Caco-2 (cell line): ENCODE measurements at regions not wholly inside any gene's neighbourhood (a gene's known extent, or its start where the extent isn't known, plus 50 kb on each side); places are given as distances from the start of the nearest gene placed in this dataset.
A peak's percentile ranks its signal among the peaks of the same experiment; 100 is the strongest.

ENCODE experiments used
- BruUV-seq: library from RNA; stranded (reverse); fragments of 400-500 nt; replicated peaks from 2 replicates; lab custom pipeline; 2021; lab: Mats Ljungman, UMichigan
- CTCF ChIA-PET: fragments of 300-600 bp; sonication (Branson Sonifier 250); formaldehyde crosslinking; loops from one replicate; lab custom pipeline; 2022; ENCODE audit warnings: antibody characterized with exemption; lab: Charles Lee
- POLR2A ChIA-PET: fragments of 300-600 bp; sonication (Branson Sonifier 250); formaldehyde crosslinking; loops from one replicate; lab custom pipeline; 2022; ENCODE audit warnings: antibody characterized with exemption; lab: Charles Lee
- DNase-seq, 2 experiments: peaks; one replicate each; pipeline versions ENCODE4 v3.0.0 to v3.0.0-alpha.2; 2020 to 2022
- H3K27me3 ChIP-seq: replicated peaks from 2 replicates; pipeline ENCODE4 v1.6.0; 2011; ENCODE audit warnings: low read length; ENCODE audit not compliant: control insufficient read depth, insufficient read depth
- H3K36me3 ChIP-seq: 2 replicates; pipeline ENCODE4 v1.5.1; 2011; ENCODE audit warnings: low read length; ENCODE audit not compliant: control insufficient read depth, insufficient read depth
- H3K4me1 ChIP-seq: fragments of 250-450 bp; sonication (Bioruptor Pico); 2 replicates; pipeline ENCODE4 v1.5.1; 2020; ENCODE audit warnings: mild to moderate bottlenecking
- H3K4me3 ChIP-seq: 2 replicates; pipeline ENCODE4 v1.5.1; 2011; ENCODE audit warnings: low read depth, mild to moderate bottlenecking, control low read depth, low read length
- H3K9me3 ChIP-seq: fragments of 250-450 bp; sonication (Bioruptor Pico); 2 replicates; pipeline ENCODE4 v1.5.1; 2020; ENCODE audit warnings: mild to moderate bottlenecking, moderate library complexity
- H3K27ac Mint-ChIP-seq: one replicate; pipeline ENCODE4 v1.8.0; 2022; ENCODE audit warnings: mixed read lengths; ENCODE audit not compliant: unreplicated experiment
- H3K27me3 Mint-ChIP-seq: one replicate; pipeline ENCODE4 v1.8.0; 2022; ENCODE audit warnings: mixed read lengths; ENCODE audit not compliant: insufficient read depth, unreplicated experiment
- H3K36me3 Mint-ChIP-seq: one replicate; pipeline ENCODE4 v1.8.0; 2022; ENCODE audit warnings: mild to moderate bottlenecking, mixed read lengths; ENCODE audit not compliant: insufficient read depth, unreplicated experiment
- H3K4me1 Mint-ChIP-seq: one replicate; pipeline ENCODE4 v1.8.0; 2022; ENCODE audit warnings: low read depth, mixed read lengths; ENCODE audit not compliant: unreplicated experiment
- H3K4me3 Mint-ChIP-seq: one replicate; pipeline ENCODE4 v1.8.0; 2022; ENCODE audit warnings: mild to moderate bottlenecking, moderate library complexity, mixed read lengths; ENCODE audit not compliant: unreplicated experiment
- H3K9me3 Mint-ChIP-seq: one replicate; pipeline ENCODE4 v1.8.0; 2022; ENCODE audit warnings: mixed read lengths; ENCODE audit not compliant: unreplicated experiment
- CTCF ChIP-seq, 2 experiments: fragments of 200-600 bp in 1 of 2; IDR thresholded peaks; 1 replicate in 1 of 2; 2 replicates in 1 of 2; pipeline versions ENCODE4 v1.5.1 to v1.8.0; 2011 to 2022; ENCODE audit warnings: antibody characterized with exemption in 1 of 2, control low read depth in 1 of 2, inconsistent platforms in 1 of 2, low read depth in 1 of 2, low read length in 1 of 2, mild to moderate bottlenecking in 1 of 2, moderate library complexity in 1 of 2; ENCODE audit not compliant: insufficient read depth in 1 of 2, severe bottlenecking in 1 of 2, unreplicated experiment in 1 of 2
- intact Hi-C: fragments of 100-400 bp; cut with micrococcal nuclease; formaldehyde crosslinking; loops from one replicate; pipeline ENCODE4 v1.10.0; 2022; ENCODE audit not compliant: unreplicated experiment

DNA sequence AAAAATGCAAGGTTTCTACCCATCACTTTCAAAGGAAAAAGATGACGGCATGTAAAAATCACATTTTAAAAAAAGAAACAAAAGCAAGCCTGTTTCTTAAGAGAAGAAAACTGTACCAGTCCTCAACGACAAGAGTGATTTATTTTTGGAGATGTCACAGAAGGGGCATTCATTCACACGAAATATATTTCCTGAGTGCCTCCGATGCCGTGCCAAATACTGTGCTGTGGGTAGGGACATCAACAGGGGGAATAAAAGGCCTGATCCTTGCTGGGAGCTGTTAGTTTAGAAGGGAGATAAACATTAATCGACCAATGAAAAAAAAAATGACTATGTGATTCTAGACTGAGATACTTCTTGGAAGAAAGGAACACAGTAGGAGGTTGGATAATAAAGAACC lies 297.5 kb upstream of the SOX5 start:
- CTCF ChIA-PET: interaction anchor here (0.6 kb wide), 1 partner anchor 10 kb away, joined by 5 read pairs; no protein-coding TSS in a partner anchor
- intact Hi-C loops: loop anchor here (1.0 kb wide), 1 partner anchor 9 kb away; no protein-coding TSS in a partner anchor
- no peak for DNase-seq
- no peaks in the 10 kb centered on the region for H3K27me3 ChIP-seq
- BruUV-seq: no TSS peak
- no peaks in the 10 kb centered on the region for H3K36me3 ChIP-seq
- Mint-ChIP-seq H3K27me3 (no peaks in the 10 kb centered on the region), H3K27ac (peak overlapping the region; percentile 2), H3K4me3 (no peak overlapping the region), H3K36me3 (no peaks in the 10 kb centered on the region), H3K4me1 (no peaks in the 10 kb centered on the region), H3K9me3 (no peaks in the 10 kb centered on the region)
- no peaks in the 10 kb centered on the region for H3K4me1 ChIP-seq
- TF ChIP-seq CTCF (IDR thresholded peaks at IDR 0.05; ENCODE audit: insufficient read depth in 1 of 2, low read depth in 1 of 2, low read length in 1 of 2, severe bottlenecking in 1 of 2, unreplicated experiment in 1 of 2): no peak
- no peaks in the 10 kb centered on the region for H3K9me3 ChIP-seq
- H3K4me3 ChIP-seq: no peak overlapping the region
- POLR2A ChIA-PET: no interaction called here

DNA sequence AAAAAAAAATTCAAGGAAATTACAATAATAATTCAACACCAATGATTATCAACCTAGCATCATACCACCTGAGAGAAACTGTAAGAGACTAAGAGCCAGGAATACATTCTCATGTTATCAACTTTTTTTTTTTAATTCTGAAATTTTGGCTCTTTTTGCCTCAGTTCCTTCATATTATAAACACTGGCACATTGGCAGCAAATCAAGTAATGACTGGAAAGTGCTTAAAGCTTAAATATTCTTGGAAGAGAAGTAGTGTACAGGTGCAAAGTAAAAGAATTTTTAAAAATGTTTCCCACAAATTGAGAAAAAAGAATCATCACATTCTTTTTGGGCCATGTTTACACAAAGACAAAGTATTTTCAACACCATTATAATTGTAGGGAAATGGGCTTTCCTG lies 296.9 kb upstream of the SOX5 start:
- no TSS peak for BruUV-seq
- Histone ChIP-seq H3K4me3 (no peak overlapping the region), H3K27me3 (no peaks in the 10 kb centered on the region), H3K36me3 (no peaks in the 10 kb centered on the region), H3K9me3 (no peaks in the 10 kb centered on the region), H3K4me1 (no peaks in the 10 kb centered on the region)
- Mint-ChIP-seq H3K4me3 (no peak overlapping the region), H3K9me3 (no peaks in the 10 kb centered on the region), H3K27me3 (no peaks in the 10 kb centered on the region), H3K4me1 (no peaks in the 10 kb centered on the region), H3K27ac (no peak overlapping the region), H3K36me3 (no peaks in the 10 kb centered on the region)
- no peak for TF ChIP-seq CTCF (IDR thresholded peaks at IDR 0.05; ENCODE audit: insufficient read depth in 1 of 2, low read depth in 1 of 2, low read length in 1 of 2, severe bottlenecking in 1 of 2, unreplicated experiment in 1 of 2)
- ChIA-PET CTCF (interaction anchor here (0.6 kb wide), 1 partner anchor 9 kb away, joined by 5 read pairs; no protein-coding TSS in a partner anchor), POLR2A (no interaction called here)
- no peak for DNase-seq
- intact Hi-C loops: no loop called here

- no peaks in the 10 kb centered on the region for H3K36me3 ChIP-seq
- Mint-ChIP-seq H3K27ac (no peak overlapping the region), H3K36me3 (no peaks in the 10 kb centered on the region), H3K4me3 (no peak overlapping the region), H3K4me1 (no peaks in the 10 kb centered on the region), H3K9me3 (no peaks in the 10 kb centered on the region), H3K27me3 (no peaks in the 10 kb centered on the region)
- DNase-seq: no peak
- CTCF ChIA-PET: no interaction called here
- no peak overlapping the region for H3K4me3 ChIP-seq
- no peak for TF ChIP-seq CTCF (IDR thresholded peaks at IDR 0.05; ENCODE audit: insufficient read depth in 1 of 2, low read depth in 1 of 2, low read length in 1 of 2, severe bottlenecking in 1 of 2, unreplicated experiment in 1 of 2)
- no peaks in the 10 kb centered on the region for H3K9me3 ChIP-seq
- no peaks in the 10 kb centered on the region for H3K4me1 ChIP-seq
- POLR2A ChIA-PET: no interaction called here
- intact Hi-C loops: no loop called here
- BruUV-seq: no TSS peak
- no peaks in the 10 kb centered on the region for H3K27me3 ChIP-seq
Observed at GRCh38 chr12:24244801-24245200, 295.3 kb upstream of the SOX5 start.
